ENCODE measurements at regions not wholly inside any gene's neighbourhood (a gene's known extent, or its start where the extent isn't known, plus 50 kb on each side); places are given as distances from the start of the nearest gene placed in this dataset.

- no peak overlapping the region for H3K4me3 ChIP-seq (ENCODE audit: low read depth, low read length)
- no peak for TF ChIP-seq CTCF (IDR thresholded peaks at IDR 0.05; ENCODE audit: insufficient read depth, low read depth, low read length)
- no peak for DNase-seq (ENCODE audit: low read depth)
Observed at GRCh38 chr2:212640428-212640827, 101.8 kb upstream of the ERBB4 start.

GRCh38 chr2:212638694-212639093 is 100.1 kb upstream of the ERBB4 start:
- no peak for DNase-seq (ENCODE audit: low read depth)
- H3K4me3 ChIP-seq (ENCODE audit: low read depth, low read length): no peak overlapping the region
- no peak for TF ChIP-seq CTCF (IDR thresholded peaks at IDR 0.05; ENCODE audit: insufficient read depth, low read depth, low read length)

- no peak for DNase-seq (ENCODE audit: low read depth)
- TF ChIP-seq CTCF (IDR thresholded peaks at IDR 0.05; ENCODE audit: insufficient read depth, low read depth, low read length): no peak
- H3K4me3 ChIP-seq (ENCODE audit: low read depth, low read length): no peak overlapping the region
Observed at GRCh38 chr2:212628586-212628985, 90.0 kb upstream of the ERBB4 start.

GRCh38 chr2:212626371-212626918 is 87.8 kb upstream of the ERBB4 start:
- no peak for DNase-seq (ENCODE audit: low read depth)
- H3K4me3 ChIP-seq (ENCODE audit: low read depth, low read length): no peak overlapping the region
- TF ChIP-seq CTCF (IDR thresholded peaks at IDR 0.05; ENCODE audit: insufficient read depth, low read depth, low read length): no peak

- H3K4me3 ChIP-seq (ENCODE audit: low read depth, low read length): no peak overlapping the region
- no peak for TF ChIP-seq CTCF (IDR thresholded peaks at IDR 0.05; ENCODE audit: insufficient read depth, low read depth, low read length)
- DNase-seq (ENCODE audit: low read depth): peak; percentile 2
Observed at GRCh38 chr2:212619954-212620353, 81.4 kb upstream of the ERBB4 start.

GRCh38 chr2:212618636-212619035 is 80.0 kb upstream of the ERBB4 start:
- no peak for TF ChIP-seq CTCF (IDR thresholded peaks at IDR 0.05; ENCODE audit: insufficient read depth, low read depth, low read length)
- DNase-seq (ENCODE audit: low read depth): no peak

GRCh38 chr2:212610872-212611425 is 72.3 kb upstream of the ERBB4 start:
- no peak for DNase-seq (ENCODE audit: low read depth)
- H3K4me3 ChIP-seq (ENCODE audit: low read depth, low read length): no peak overlapping the region
- no peak for TF ChIP-seq CTCF (IDR thresholded peaks at IDR 0.05; ENCODE audit: insufficient read depth, low read depth, low read length)

More at GRCh38 chr2:212618636-212619035, 80.0 kb upstream of the ERBB4 start:
- H3K4me3 ChIP-seq (ENCODE audit: low read depth, low read length): no peak overlapping the region
